ENCODE measurements at regions not wholly inside any gene's neighbourhood (a gene's known extent, or its start where the extent isn't known, plus 50 kb on each side); places are given as distances from the start of the nearest gene placed in this dataset.

- Histone ChIP-seq H3K4me2 (ENCODE audit: low read length) (no peak overlapping the region), H3K4me3 (ENCODE audit: low read length) (no peak overlapping the region)
- TF ChIP-seq CTCF (IDR thresholded peaks at IDR 0.05; ENCODE audit: low read depth, low read length, poor library complexity, severe bottlenecking): no peak
- no peak for TF ChIP-seq EZH2phosphoT487 (IDR thresholded peaks at IDR 0.05; ENCODE audit: borderline replicate concordance, low read length)
Observed at GRCh38 chr15:25939122-25939521, 76.0 kb upstream of the ATP10A start.

GRCh38 chr15:25937796-25938195, 74.7 kb upstream of the ATP10A start:
- no peak overlapping the region for H3K4me2 ChIP-seq (ENCODE audit: low read length)
- H3K4me1 ChIP-seq (ENCODE audit: control insufficient read depth, low read length): no peaks in the 10 kb centered on the region
- H3K9me3 ChIP-seq (ENCODE audit: control insufficient read depth, insufficient read depth, low read length): peaks cover 32% of the 10 kb centered on the region; the same call in 1 of the 2 replicates

More at GRCh38 chr15:25939122-25939521, 76.0 kb upstream of the ATP10A start:
- H3K9me3 ChIP-seq (ENCODE audit: control insufficient read depth, insufficient read depth, low read length): peaks cover 22% of the 10 kb centered on the region; the same call in 1 of the 2 replicates
- H3K36me3 ChIP-seq (ENCODE audit: control insufficient read depth, low read length): no peaks in the 10 kb centered on the region
- H4K20me1 ChIP-seq (ENCODE audit: control insufficient read depth, insufficient read depth, low read depth, low read length): no peaks in the 10 kb centered on the region
- H3K27ac ChIP-seq (ENCODE audit: low read depth, low read length): no peak overlapping the region
- H3K4me1 ChIP-seq (ENCODE audit: control insufficient read depth, low read length): no peaks in the 10 kb centered on the region
- H3K9me2 ChIP-seq (replicated peaks; ENCODE audit: control insufficient read depth, low read length): no peaks in the 10 kb centered on the region
- no peaks in the 10 kb centered on the region for H3F3A ChIP-seq (ENCODE audit: control insufficient read depth, insufficient read depth)
- H3K79me2 ChIP-seq (ENCODE audit: control insufficient read depth, low read length): no peaks in the 10 kb centered on the region
- no peaks in the 10 kb centered on the region for H3K27me3 ChIP-seq (ENCODE audit: control insufficient read depth, low read length)

GRCh38 chr15:25936004-25936403, 72.9 kb upstream of the ATP10A start:
- H3K27ac ChIP-seq (ENCODE audit: low read depth, low read length): no peak overlapping the region
- no peaks in the 10 kb centered on the region for H4K20me1 ChIP-seq (ENCODE audit: control insufficient read depth, insufficient read depth, low read depth, low read length)
- H3F3A ChIP-seq (ENCODE audit: control insufficient read depth, insufficient read depth): no peaks in the 10 kb centered on the region
- TF ChIP-seq CTCF (IDR thresholded peaks at IDR 0.05; ENCODE audit: low read depth, low read length, poor library complexity, severe bottlenecking): no peak
- no peak for TF ChIP-seq EZH2phosphoT487 (IDR thresholded peaks at IDR 0.05; ENCODE audit: borderline replicate concordance, low read length)
- H3K9me2 ChIP-seq (replicated peaks; ENCODE audit: control insufficient read depth, low read length): no peaks in the 10 kb centered on the region
- H3K79me2 ChIP-seq (ENCODE audit: control insufficient read depth, low read length): no peaks in the 10 kb centered on the region
- no peak overlapping the region for H3K4me2 ChIP-seq (ENCODE audit: low read length)
- no peak overlapping the region for H3K4me3 ChIP-seq (ENCODE audit: low read length)
- H3K9me3 ChIP-seq (ENCODE audit: control insufficient read depth, insufficient read depth, low read length): peaks cover 31% of the 10 kb centered on the region; the same call in 1 of the 2 replicates
- H3K27me3 ChIP-seq (ENCODE audit: control insufficient read depth, low read length): no peaks in the 10 kb centered on the region
- no peaks in the 10 kb centered on the region for H3K36me3 ChIP-seq (ENCODE audit: control insufficient read depth, low read length)
- H3K4me1 ChIP-seq (ENCODE audit: control insufficient read depth, low read length): no peaks in the 10 kb centered on the region

More at GRCh38 chr15:25937796-25938195, 74.7 kb upstream of the ATP10A start:
- TF ChIP-seq CTCF (IDR thresholded peaks at IDR 0.05; ENCODE audit: low read depth, low read length, poor library complexity, severe bottlenecking) (no peak), EZH2phosphoT487 (IDR thresholded peaks at IDR 0.05; ENCODE audit: borderline replicate concordance, low read length) (no peak)
- Histone ChIP-seq H3K79me2 (ENCODE audit: control insufficient read depth, low read length) (no peaks in the 10 kb centered on the region), H4K20me1 (ENCODE audit: control insufficient read depth, insufficient read depth, low read depth, low read length) (no peaks in the 10 kb centered on the region), H3K36me3 (ENCODE audit: control insufficient read depth, low read length) (no peaks in the 10 kb centered on the region), H3K27me3 (ENCODE audit: control insufficient read depth, low read length) (no peaks in the 10 kb centered on the region), H3K27ac (ENCODE audit: low read depth, low read length) (no peak overlapping the region), H3K4me3 (ENCODE audit: low read length) (no peak overlapping the region), H3F3A (ENCODE audit: control insufficient read depth, insufficient read depth) (no peaks in the 10 kb centered on the region), H3K9me2 (replicated peaks; ENCODE audit: control insufficient read depth, low read length) (no peaks in the 10 kb centered on the region)
